Suprapubic skin (tissue), 3 donors: ENCODE measurements at regions not wholly inside any gene's neighbourhood (a gene's known extent, or its start where the extent isn't known, plus 50 kb on each side); places are given as distances from the start of the nearest gene placed in this dataset.

ENCODE experiments used
- CTCF ChIP-seq, 2 donors: fragments of 200-600 bp in 1 of 2; fragments of 450-650 bp in 1 of 2; sonication (generic) in 1 of 2; IDR thresholded peaks; one replicate each; pipeline ENCODE4 v1.5.1; 2016 to 2019; ENCODE audit warnings: antibody characterized with exemption in 2 of 2, mild to moderate bottlenecking in 1 of 2, moderate library complexity in 1 of 2
- POLR2A ChIP-seq, 2 donors: fragments of 450-650 bp; IDR thresholded peaks; one replicate each; pipeline ENCODE4 v1.6.1; 2017; ENCODE audit warnings: antibody characterized with exemption in 2 of 2, mild to moderate bottlenecking in 2 of 2, moderate library complexity in 2 of 2

GRCh38 chr15:93855181-93855826 is 376.1 kb upstream of the MCTP2 start:
- no peak for TF ChIP-seq CTCF (IDR thresholded peaks at IDR 0.05)
- no peak for TF ChIP-seq POLR2A (IDR thresholded peaks at IDR 0.05)
